ENCODE measurements at regions not wholly inside any gene's neighbourhood (a gene's known extent, or its start where the extent isn't known, plus 50 kb on each side); places are given as distances from the start of the nearest gene placed in this dataset.

GRCh38 chr13:78736142-78736541 is 77.2 kb upstream of the OBI1 start:
- Histone ChIP-seq H3K27ac (no peak overlapping the region), H3K4me1 (no peaks in the 10 kb centered on the region), H3K36me3 (no peaks in the 10 kb centered on the region), H3K4me3 (no peak overlapping the region), H3K27me3 (no peaks in the 10 kb centered on the region), H3K9me3 (no peaks in the 10 kb centered on the region)
- no peak for DNase-seq
- intact Hi-C loops (cut with DNase I) = no loop called here
- no peak for ATAC-seq
- no peak for TF ChIP-seq CTCF (IDR thresholded peaks at IDR 0.05)

GRCh38 chr13:78732445-78733017 is 73.6 kb upstream of the OBI1 start:
- TF ChIP-seq CTCF (IDR thresholded peaks at IDR 0.05) = no peak
- Histone ChIP-seq H3K27ac (no peak overlapping the region), H3K4me3 (no peak overlapping the region), H3K27me3 (no peaks in the 10 kb centered on the region), H3K4me1 (no peaks in the 10 kb centered on the region), H3K36me3 (no peaks in the 10 kb centered on the region), H3K9me3 (no peaks in the 10 kb centered on the region)
- no peak for ATAC-seq
- no peak for DNase-seq
- intact Hi-C loops (cut with DNase I) = no loop called here

- TF ChIP-seq CTCF (IDR thresholded peaks at IDR 0.05) = no peak
- intact Hi-C loops (cut with DNase I) = no loop called here
- H3K4me1 ChIP-seq = no peaks in the 10 kb centered on the region
- no peak overlapping the region for H3K27ac ChIP-seq
- H3K9me3 ChIP-seq = no peaks in the 10 kb centered on the region
- DNase-seq (no peak), ATAC-seq (no peak)
- H3K4me3 ChIP-seq = no peak overlapping the region
- H3K27me3 ChIP-seq = no peaks in the 10 kb centered on the region
- H3K36me3 ChIP-seq = no peaks in the 10 kb centered on the region
Observed at GRCh38 chr13:78722700-78723099, 63.7 kb upstream of the OBI1 start.

- H3K36me3 ChIP-seq = no peaks in the 10 kb centered on the region
- no peaks in the 10 kb centered on the region for H3K27me3 ChIP-seq
- DNase-seq (no peak), ATAC-seq (no peak)
- H3K9me3 ChIP-seq = no peaks in the 10 kb centered on the region
- no peaks in the 10 kb centered on the region for H3K4me1 ChIP-seq
- H3K27ac ChIP-seq = no peak overlapping the region
- intact Hi-C loops (cut with DNase I) = no loop called here
- no peak overlapping the region for H3K4me3 ChIP-seq
- TF ChIP-seq CTCF (IDR thresholded peaks at IDR 0.05) = no peak
Observed at GRCh38 chr13:78719367-78719766, 60.4 kb upstream of the OBI1 start.

GRCh38 chr13:78714717-78715116 is 55.8 kb upstream of the OBI1 start:
- no peaks in the 10 kb centered on the region for H3K27me3 ChIP-seq
- H3K4me3 ChIP-seq = no peak overlapping the region
- TF ChIP-seq CTCF (IDR thresholded peaks at IDR 0.05) = no peak
- DNase-seq = no peak
- ATAC-seq = no peak
- H3K9me3 ChIP-seq = no peaks in the 10 kb centered on the region
- intact Hi-C loops (cut with DNase I) = no loop called here
- H3K4me1 ChIP-seq = no peaks in the 10 kb centered on the region
- H3K36me3 ChIP-seq = no peaks in the 10 kb centered on the region
- no peak overlapping the region for H3K27ac ChIP-seq

GRCh38 chr13:78712831-78713230 is 53.9 kb upstream of the OBI1 start:
- Histone ChIP-seq H3K36me3 (no peaks in the 10 kb centered on the region), H3K9me3 (no peaks in the 10 kb centered on the region), H3K27ac (no peak overlapping the region), H3K27me3 (no peaks in the 10 kb centered on the region), H3K4me3 (no peak overlapping the region), H3K4me1 (no peaks in the 10 kb centered on the region)
- ATAC-seq = no peak
- no peak for TF ChIP-seq CTCF (IDR thresholded peaks at IDR 0.05)
- intact Hi-C loops (cut with DNase I) = no loop called here
- DNase-seq = no peak

All from upper lobe of right lung (tissue), 1 donor.